NCI-H187 treated with DMSO at 0.1 percent for 48 hours (cell line): ENCODE measurements at regions not wholly inside any gene's neighbourhood (a gene's known extent, or its start where the extent isn't known, plus 50 kb on each side); places are given as distances from the start of the nearest gene placed in this dataset.

Source experiments
- DNase-seq: peaks from one replicate; lab custom pipeline; 2025; lab: John Stamatoyannopoulos, UW

- no peak for DNase-seq
Observed at GRCh38 chr11:122317305-122317704, 201.3 kb upstream of the BLID start.

- DNase-seq = no peak
Observed at GRCh38 chr11:122313581-122313980, 197.6 kb upstream of the BLID start.

- DNase-seq = no peak
Observed at GRCh38 chr11:122311216-122311755, 195.3 kb upstream of the BLID start.

GRCh38 chr11:122310766-122311165 is 194.8 kb upstream of the BLID start:
- DNase-seq = no peak

- DNase-seq = no peak
Observed at GRCh38 chr11:122309262-122309925, 193.4 kb upstream of the BLID start.

- DNase-seq = no peak
Observed at GRCh38 chr11:122308226-122308625, 192.2 kb upstream of the BLID start.

- DNase-seq = no peak
Observed at GRCh38 chr11:122307476-122308035, 191.5 kb upstream of the BLID start.

- no peak for DNase-seq
Observed at GRCh38 chr11:122306831-122307391, 190.9 kb upstream of the BLID start.

- DNase-seq = no peak
Observed at GRCh38 chr11:122305426-122306320, 189.7 kb upstream of the BLID start.

GRCh38 chr11:122304973-122305372 is 189.0 kb upstream of the BLID start:
- DNase-seq = no peak

- no peak for DNase-seq
Observed at GRCh38 chr11:122304306-122304705, 188.3 kb upstream of the BLID start.

GRCh38 chr11:122294041-122294440 is 178.0 kb upstream of the BLID start:
- DNase-seq = no peak

- DNase-seq = no peak
Observed at GRCh38 chr11:122293296-122294023, 177.4 kb upstream of the BLID start.

- DNase-seq = no peak
Observed at GRCh38 chr11:122287401-122287800, 171.4 kb upstream of the BLID start.

- DNase-seq = no peak
Observed at GRCh38 chr11:122285070-122285988, 169.3 kb upstream of the BLID start.

- DNase-seq = no peak
Observed at GRCh38 chr11:122280870-122281269, 164.9 kb upstream of the BLID start.

GRCh38 chr11:122279194-122279593 is 163.2 kb upstream of the BLID start:
- DNase-seq = no peak

GRCh38 chr11:122277493-122277892 is 161.5 kb upstream of the BLID start:
- DNase-seq = no peak

GRCh38 chr11:122276221-122276620 is 160.2 kb upstream of the BLID start:
- no peak for DNase-seq

- DNase-seq = no peak
Observed at GRCh38 chr11:122275508-122275907, 159.5 kb upstream of the BLID start.
